ENCODE measurements at regions not wholly inside any gene's neighbourhood (a gene's known extent, or its start where the extent isn't known, plus 50 kb on each side); places are given as distances from the start of the nearest gene placed in this dataset.
A peak's percentile ranks its signal among the peaks of the same experiment; 100 is the strongest.

GRCh38 chr5:5615569-5615968 is 193.1 kb downstream of the ICE1 start:
- DNase-seq, result no peak

- DNase-seq, result no peak
Measured at GRCh38 chr5:5613261-5613990, 190.9 kb downstream of the ICE1 start.

GRCh38 chr5:5612096-5612495 is 189.6 kb downstream of the ICE1 start:
- DNase-seq, result no peak

- no peak for DNase-seq
Measured at GRCh38 chr5:5609935-5610334, 187.5 kb downstream of the ICE1 start.

GRCh38 chr5:5605170-5605764 is 182.8 kb downstream of the ICE1 start:
- DNase-seq, result peak; percentile 27

GRCh38 chr5:5602554-5602953 is 180.1 kb downstream of the ICE1 start:
- DNase-seq, result no peak

GRCh38 chr5:5598547-5599113 is 176.2 kb downstream of the ICE1 start:
- peak; percentile 36 for DNase-seq

GRCh38 chr5:5593391-5593790 is 170.9 kb downstream of the ICE1 start:
- no peak for DNase-seq

- DNase-seq, result no peak
Measured at GRCh38 chr5:5592541-5592940, 170.1 kb downstream of the ICE1 start.

GRCh38 chr5:5591567-5591966 is 169.1 kb downstream of the ICE1 start:
- DNase-seq, result no peak

GRCh38 chr5:5589857-5590256 is 167.4 kb downstream of the ICE1 start:
- no peak for DNase-seq

GRCh38 chr5:5588887-5589826 is 166.7 kb downstream of the ICE1 start:
- no peak for DNase-seq

- DNase-seq, result no peak
Measured at GRCh38 chr5:5588386-5588785, 165.9 kb downstream of the ICE1 start.

GRCh38 chr5:5587474-5587873 is 165.0 kb downstream of the ICE1 start:
- no peak for DNase-seq

GRCh38 chr5:5586721-5587120 is 164.2 kb downstream of the ICE1 start:
- DNase-seq, result no peak

- DNase-seq, result no peak
Measured at GRCh38 chr5:5585751-5586341, 163.4 kb downstream of the ICE1 start.

GRCh38 chr5:5584751-5585150 is 162.3 kb downstream of the ICE1 start:
- DNase-seq, result no peak

- no peak for DNase-seq
Measured at GRCh38 chr5:5584236-5584745, 161.8 kb downstream of the ICE1 start.

GRCh38 chr5:5583832-5584231 is 161.4 kb downstream of the ICE1 start:
- no peak for DNase-seq

- no peak for DNase-seq
Measured at GRCh38 chr5:5583023-5583765, 160.7 kb downstream of the ICE1 start.

- DNase-seq, result no peak
Measured at GRCh38 chr5:5581080-5581479, 158.6 kb downstream of the ICE1 start.

GRCh38 chr5:5576744-5577143 is 154.3 kb downstream of the ICE1 start:
- no peak for DNase-seq
